CD8-positive, alpha-beta memory T cell (primary cell): ENCODE measurements at regions not wholly inside any gene's neighbourhood (a gene's known extent, or its start where the extent isn't known, plus 50 kb on each side); places are given as distances from the start of the nearest gene placed in this dataset.

Experiments used
- CTCF ChIA-PET: fragments of 350-600 bp; sonication (Branson Sonifier 250); formaldehyde crosslinking; loops from one replicate; lab custom pipeline; 2021; ENCODE audit warnings: antibody characterized with exemption; lab: Charles Lee
- POLR2A ChIA-PET: fragments of 350-600 bp; sonication (Branson Sonifier 250); formaldehyde crosslinking; loops from one replicate; lab custom pipeline; 2021; ENCODE audit warnings: antibody characterized with exemption; lab: Charles Lee
- DNase-seq, 5 donors: peaks; one replicate each; pipeline versions ENCODE4 v3.0.0 to v3.0.0-alpha.2; 2020 to 2022; ENCODE audit warnings: mixed read lengths in 1 of 5
- H3K27ac ChIP-seq: one replicate; pipeline ENCODE4 v1.7.0; 2013; ENCODE audit warnings: low read depth, mild to moderate bottlenecking, low read length, moderate library complexity
- H3K27me3 ChIP-seq: 2 replicates; pipeline ENCODE4 v1.7.0; 2013; ENCODE audit warnings: low read length, mild to moderate bottlenecking; ENCODE audit not compliant: insufficient read depth, poor library complexity, severe bottlenecking
- H3K36me3 ChIP-seq: 2 replicates; pipeline ENCODE4 v1.7.0; 2013; ENCODE audit warnings: mild to moderate bottlenecking, low read length, moderate library complexity; ENCODE audit not compliant: insufficient read depth
- H3K4me1 ChIP-seq: 2 replicates; pipeline ENCODE4 v1.7.0; 2013; ENCODE audit warnings: mild to moderate bottlenecking, low read length, moderate library complexity; ENCODE audit not compliant: insufficient read depth
- H3K4me3 ChIP-seq: 2 replicates; pipeline ENCODE4 v1.7.0; 2013; ENCODE audit warnings: mild to moderate bottlenecking, low read length
- H3K9me3 ChIP-seq: 2 replicates; pipeline ENCODE4 v1.7.0; 2013; ENCODE audit warnings: mild to moderate bottlenecking, low read length
- H3K27ac Mint-ChIP-seq, 8 donors: one replicate each; pipeline ENCODE4 v1.8.0; 2020 to 2021; ENCODE audit warnings: mixed read lengths in 8 of 8, mild to moderate bottlenecking in 6 of 8, inconsistent platforms in 3 of 8, moderate library complexity in 3 of 8
- H3K27me3 Mint-ChIP-seq, 2 donors: one replicate each; pipeline ENCODE4 v1.8.0; 2020 to 2021; ENCODE audit warnings: mixed read lengths in 2 of 2, mild to moderate bottlenecking in 1 of 2, moderate library complexity in 1 of 2
- H3K36me3 Mint-ChIP-seq, 3 donors: one replicate each; pipeline ENCODE4 v1.8.0; 2020 to 2021; ENCODE audit warnings: mixed read lengths in 3 of 3, inconsistent platforms in 1 of 3, mild to moderate bottlenecking in 1 of 3
- H3K4me1 Mint-ChIP-seq, 3 donors: one replicate each; pipeline ENCODE4 v1.8.0; 2020 to 2021; ENCODE audit warnings: mixed read lengths in 3 of 3, inconsistent platforms in 1 of 3, mild to moderate bottlenecking in 1 of 3
- H3K4me3 Mint-ChIP-seq, 7 donors: one replicate each; pipeline ENCODE4 v1.8.0; 2020 to 2021; ENCODE audit warnings: mixed read lengths in 7 of 7, mild to moderate bottlenecking in 6 of 7, moderate library complexity in 4 of 7, inconsistent platforms in 2 of 7
- H3K9me3 Mint-ChIP-seq, 5 donors: one replicate each; pipeline ENCODE4 v1.8.0; 2020 to 2022; ENCODE audit warnings: mixed read lengths in 5 of 5, mild to moderate bottlenecking in 3 of 5, moderate library complexity in 2 of 5, inconsistent platforms in 1 of 5

GRCh38 chr10:128811511-128811910, 655.5 kb upstream of the MGMT start:
- Mint-ChIP-seq H3K4me3 (no peak overlapping the region), H3K27ac (no peak overlapping the region), H3K27me3 (peaks cover 0 to 1% of the 10 kb centered on the region in 2 donors), H3K36me3 (no peaks in the 10 kb centered on the region), H3K4me1 (no peaks in the 10 kb centered on the region), H3K9me3 (peaks cover 0 to 2% (median 0%) of the 10 kb centered on the region in 5 donors)
- Histone ChIP-seq H3K27me3 (no peaks in the 10 kb centered on the region), H3K27ac (no peak overlapping the region), H3K4me1 (no peaks in the 10 kb centered on the region), H3K36me3 (no peaks in the 10 kb centered on the region), H3K9me3 (no peaks in the 10 kb centered on the region), H3K4me3 (no peak overlapping the region)
- ChIA-PET CTCF (no interaction called here), POLR2A (no interaction called here)
- no peak for DNase-seq

GRCh38 chr10:128812000-128812399, 655.0 kb upstream of the MGMT start:
- peaks cover 0 to 2% (median 0%) of the 10 kb centered on the region in 5 donors for H3K9me3 Mint-ChIP-seq
- no peak for DNase-seq
- Histone ChIP-seq H3K9me3 (no peaks in the 10 kb centered on the region), H3K27ac (no peak overlapping the region), H3K4me1 (no peaks in the 10 kb centered on the region), H3K27me3 (no peaks in the 10 kb centered on the region), H3K36me3 (no peaks in the 10 kb centered on the region), H3K4me3 (no peak overlapping the region)
- no peaks in the 10 kb centered on the region for H3K4me1 Mint-ChIP-seq
- no peaks in the 10 kb centered on the region for H3K36me3 Mint-ChIP-seq
- no peak overlapping the region for H3K27ac Mint-ChIP-seq
- POLR2A ChIA-PET = no interaction called here
- CTCF ChIA-PET = no interaction called here
- peaks cover 0 to 1% of the 10 kb centered on the region in 2 donors for H3K27me3 Mint-ChIP-seq
- H3K4me3 Mint-ChIP-seq = no peak overlapping the region

- ChIA-PET POLR2A (no interaction called here), CTCF (no interaction called here)
- no peaks in the 10 kb centered on the region for H3K4me1 Mint-ChIP-seq
- no peak overlapping the region for H3K27ac ChIP-seq
- H3K4me1 ChIP-seq = no peaks in the 10 kb centered on the region
- DNase-seq = no peak
- H3K27ac Mint-ChIP-seq = no peak overlapping the region
- H3K9me3 ChIP-seq = no peaks in the 10 kb centered on the region
- peaks cover 0 to 1% of the 10 kb centered on the region in 2 donors for H3K27me3 Mint-ChIP-seq
- no peak overlapping the region for H3K4me3 Mint-ChIP-seq
- H3K9me3 Mint-ChIP-seq = no peaks in the 10 kb centered on the region
- no peaks in the 10 kb centered on the region for H3K36me3 ChIP-seq
- H3K36me3 Mint-ChIP-seq = no peaks in the 10 kb centered on the region
- H3K27me3 ChIP-seq = no peaks in the 10 kb centered on the region
- no peak overlapping the region for H3K4me3 ChIP-seq
Measured at GRCh38 chr10:128813574-128813973, 653.5 kb upstream of the MGMT start.

GRCh38 chr10:128814024-128814423, 653.0 kb upstream of the MGMT start:
- Mint-ChIP-seq H3K9me3 (no peaks in the 10 kb centered on the region), H3K4me1 (no peaks in the 10 kb centered on the region), H3K27ac (no peak overlapping the region), H3K27me3 (peaks cover 0 to 1% of the 10 kb centered on the region in 2 donors), H3K36me3 (no peaks in the 10 kb centered on the region), H3K4me3 (no peak overlapping the region)
- H3K4me1 ChIP-seq = no peaks in the 10 kb centered on the region
- no peaks in the 10 kb centered on the region for H3K9me3 ChIP-seq
- ChIA-PET POLR2A (no interaction called here), CTCF (no interaction called here)
- H3K4me3 ChIP-seq = no peak overlapping the region
- DNase-seq = no peak
- no peaks in the 10 kb centered on the region for H3K36me3 ChIP-seq
- no peak overlapping the region for H3K27ac ChIP-seq
- no peaks in the 10 kb centered on the region for H3K27me3 ChIP-seq

- no peaks in the 10 kb centered on the region for H3K4me1 Mint-ChIP-seq
- POLR2A ChIA-PET = no interaction called here
- DNase-seq = no peak
- no peak overlapping the region for H3K27ac ChIP-seq
- no peaks in the 10 kb centered on the region for H3K9me3 ChIP-seq
- no peaks in the 10 kb centered on the region for H3K4me1 ChIP-seq
- no peaks in the 10 kb centered on the region for H3K36me3 Mint-ChIP-seq
- peaks cover 0 to 1% of the 10 kb centered on the region in 2 donors for H3K27me3 Mint-ChIP-seq
- no peaks in the 10 kb centered on the region for H3K9me3 Mint-ChIP-seq
- no peak overlapping the region for H3K27ac Mint-ChIP-seq
- H3K36me3 ChIP-seq = no peaks in the 10 kb centered on the region
- CTCF ChIA-PET = no interaction called here
- no peak overlapping the region for H3K4me3 ChIP-seq
- no peak overlapping the region for H3K4me3 Mint-ChIP-seq
- no peaks in the 10 kb centered on the region for H3K27me3 ChIP-seq
Measured at GRCh38 chr10:128814782-128815181, 652.3 kb upstream of the MGMT start.

GRCh38 chr10:128816726-128817125, 650.3 kb upstream of the MGMT start:
- no peaks in the 10 kb centered on the region for H3K4me1 Mint-ChIP-seq
- Histone ChIP-seq H3K4me1 (no peaks in the 10 kb centered on the region), H3K27me3 (no peaks in the 10 kb centered on the region), H3K36me3 (no peaks in the 10 kb centered on the region), H3K9me3 (no peaks in the 10 kb centered on the region), H3K4me3 (no peak overlapping the region), H3K27ac (no peak overlapping the region)
- H3K27me3 Mint-ChIP-seq = peaks cover 0 to 1% of the 10 kb centered on the region in 2 donors
- ChIA-PET POLR2A (no interaction called here), CTCF (no interaction called here)
- no peak for DNase-seq
- H3K4me3 Mint-ChIP-seq = no peak overlapping the region
- no peaks in the 10 kb centered on the region for H3K36me3 Mint-ChIP-seq
- no peak overlapping the region for H3K27ac Mint-ChIP-seq
- H3K9me3 Mint-ChIP-seq = no peaks in the 10 kb centered on the region

GRCh38 chr10:128817636-128818035, 649.4 kb upstream of the MGMT start:
- CTCF ChIA-PET = no interaction called here

GRCh38 chr10:128820663-128821062, 646.4 kb upstream of the MGMT start:
- no peaks in the 10 kb centered on the region for H3K4me1 Mint-ChIP-seq
- Histone ChIP-seq H3K36me3 (no peaks in the 10 kb centered on the region), H3K9me3 (no peaks in the 10 kb centered on the region), H3K4me3 (no peak overlapping the region), H3K4me1 (no peaks in the 10 kb centered on the region), H3K27ac (no peak overlapping the region), H3K27me3 (no peaks in the 10 kb centered on the region)
- no peak overlapping the region for H3K4me3 Mint-ChIP-seq
- no peak overlapping the region for H3K27ac Mint-ChIP-seq
- H3K27me3 Mint-ChIP-seq = peaks cover 0 to 1% of the 10 kb centered on the region in 2 donors
- CTCF ChIA-PET = no interaction called here
- peaks cover 0 to 3% (median 0%) of the 10 kb centered on the region in 5 donors for H3K9me3 Mint-ChIP-seq
- no peak for DNase-seq
- POLR2A ChIA-PET = no interaction called here
- no peaks in the 10 kb centered on the region for H3K36me3 Mint-ChIP-seq

More at GRCh38 chr10:128817636-128818035, 649.4 kb upstream of the MGMT start:
- no peaks in the 10 kb centered on the region for H3K36me3 Mint-ChIP-seq
- no peaks in the 10 kb centered on the region for H3K4me1 Mint-ChIP-seq
- H3K36me3 ChIP-seq = no peaks in the 10 kb centered on the region
- H3K9me3 ChIP-seq = no peaks in the 10 kb centered on the region
- no peaks in the 10 kb centered on the region for H3K27me3 ChIP-seq
- H3K27ac ChIP-seq = no peak overlapping the region
- DNase-seq = no peak
- no peak overlapping the region for H3K27ac Mint-ChIP-seq
- H3K27me3 Mint-ChIP-seq = peaks cover 0 to 1% of the 10 kb centered on the region in 2 donors
- POLR2A ChIA-PET = no interaction called here
- peaks cover 0 to 3% (median 0%) of the 10 kb centered on the region in 5 donors for H3K9me3 Mint-ChIP-seq
- no peak overlapping the region for H3K4me3 ChIP-seq
- H3K4me3 Mint-ChIP-seq = no peak overlapping the region
- no peaks in the 10 kb centered on the region for H3K4me1 ChIP-seq

- Histone ChIP-seq H3K4me3 (no peak overlapping the region), H3K27ac (no peak overlapping the region), H3K27me3 (no peaks in the 10 kb centered on the region), H3K4me1 (no peaks in the 10 kb centered on the region), H3K9me3 (no peaks in the 10 kb centered on the region), H3K36me3 (no peaks in the 10 kb centered on the region)
- Mint-ChIP-seq H3K36me3 (no peaks in the 10 kb centered on the region), H3K27ac (no peak overlapping the region), H3K4me3 (no peak overlapping the region), H3K27me3 (no peaks in the 10 kb centered on the region), H3K4me1 (no peaks in the 10 kb centered on the region), H3K9me3 (peaks cover 0 to 3% (median 0%) of the 10 kb centered on the region in 5 donors)
- DNase-seq = no peak
- POLR2A ChIA-PET = no interaction called here
- CTCF ChIA-PET = no interaction called here
Measured at GRCh38 chr10:128823201-128823600, 643.8 kb upstream of the MGMT start.
